Activated CD4-positive, CD25-positive, alpha-beta regulatory T cell treated with anti-CD3 and anti-CD28 coated beads, Interleukin-2, amount 50 U/mL, for 24 hours (primary cell): ENCODE measurements at regions not wholly inside any gene's neighbourhood (a gene's known extent, or its start where the extent isn't known, plus 50 kb on each side); places are given as distances from the start of the nearest gene placed in this dataset.
"Not testable (repeated sequence)": the region's sequence is repeated elsewhere in the genome, so short reads cannot be mapped to it uniquely, and the experiment has no call there.

Experiments used
- ATAC-seq, 2 donors: fragments of 150-1000 bp; cut with Tn5 transposase; one replicate each; pipeline ENCODE4 v1.10.0; 2021; ENCODE audit warnings: mild to moderate bottlenecking in 1 of 2, moderate library complexity in 1 of 2

GRCh38 chr10:37067576-37067975 lies 57.8 kb upstream of the ANKRD30A start:
- no peak for ATAC-seq

DNA sequence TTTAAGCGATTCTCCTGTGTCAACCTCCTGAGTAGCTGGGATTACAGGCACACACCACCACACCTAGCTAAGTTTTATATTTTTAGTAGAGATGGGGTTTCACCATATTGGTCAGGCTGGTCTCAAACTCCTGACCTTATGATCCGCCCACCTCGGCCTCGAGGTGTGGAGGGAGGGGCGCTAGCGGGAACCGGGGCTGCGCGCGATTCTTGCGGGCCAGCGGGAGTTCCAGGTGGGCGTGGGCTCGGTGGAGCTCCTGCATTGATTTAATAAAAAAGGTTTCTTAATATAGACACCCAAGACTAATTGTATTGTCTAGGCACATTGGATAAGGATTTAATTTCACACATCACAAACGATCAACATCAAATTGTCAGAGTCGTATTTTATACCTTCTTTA lies 63.1 kb upstream of the ANKRD30A start:
- ATAC-seq = not testable (repeated sequence)

GRCh38 chr10:37057261-37057660 lies 68.1 kb upstream of the ANKRD30A start:
- no peak for ATAC-seq

DNA sequence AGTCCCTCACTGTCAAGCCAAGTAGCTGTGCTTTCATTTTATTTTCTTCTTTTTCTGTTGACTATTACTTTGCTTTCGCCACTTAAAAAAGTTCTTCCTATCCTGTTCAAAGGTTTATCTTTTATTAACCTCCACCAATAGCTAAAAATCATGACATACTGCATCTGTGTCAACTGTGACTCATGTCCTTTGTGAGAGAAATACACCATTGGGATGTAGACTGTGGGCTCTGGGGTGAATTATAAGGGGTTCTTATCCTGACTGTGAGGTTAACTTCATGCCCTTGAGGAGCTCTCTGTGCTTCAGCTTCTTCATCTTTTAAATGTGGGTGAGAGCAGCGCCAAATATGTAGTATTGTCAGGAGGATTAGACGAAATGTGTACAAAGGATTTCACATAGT lies 71.9 kb upstream of the ANKRD30A start:
- ATAC-seq = no peak

GRCh38 chr10:37049982-37050381 lies 75.4 kb upstream of the ANKRD30A start:
- not testable (repeated sequence) for ATAC-seq

GRCh38 chr10:37044319-37044718 lies 81.1 kb upstream of the ANKRD30A start:
- not testable (repeated sequence) for ATAC-seq

GRCh38 chr10:37035853-37036252 lies 89.5 kb upstream of the ANKRD30A start:
- no peak for ATAC-seq

DNA sequence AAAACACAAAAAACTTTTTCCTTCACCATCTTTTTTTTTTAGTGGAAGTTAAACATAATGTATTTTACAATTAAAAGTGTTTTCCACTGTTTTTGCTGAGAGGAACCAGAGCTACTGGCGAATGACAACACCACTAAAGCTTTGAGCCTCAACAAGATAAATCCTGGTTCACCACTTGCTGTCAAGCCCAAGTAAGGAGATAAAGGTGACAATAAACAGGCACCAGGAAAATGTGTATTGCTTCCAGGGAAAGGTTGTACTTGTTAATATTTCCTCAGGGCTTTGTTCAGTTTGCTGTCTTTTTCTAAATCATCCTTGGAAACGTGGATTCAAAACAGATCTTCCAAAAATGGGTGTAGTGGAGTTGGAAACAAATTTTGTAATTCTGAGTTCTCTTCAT lies 109.9 kb upstream of the ANKRD30A start:
- no peak for ATAC-seq

DNA sequence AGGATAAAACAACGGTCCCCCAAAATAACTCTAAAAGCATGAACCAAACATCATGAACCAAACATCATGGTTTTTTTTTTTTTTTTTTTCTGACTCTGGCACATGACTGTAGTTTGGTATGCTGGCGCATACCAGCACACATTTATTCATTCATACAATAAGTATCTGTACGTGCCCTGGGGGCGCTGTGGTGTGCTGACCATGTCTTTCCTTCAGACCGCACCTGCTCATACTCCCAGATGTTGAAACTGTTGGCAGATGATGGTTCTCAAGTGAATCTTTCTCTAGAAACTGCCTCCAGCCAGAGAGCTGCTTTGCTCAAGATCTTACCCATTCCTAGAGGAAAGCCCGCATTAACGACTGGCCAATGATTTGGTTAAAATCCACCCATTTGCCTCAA lies 114.7 kb upstream of the ANKRD30A start:
- no peak for ATAC-seq

DNA sequence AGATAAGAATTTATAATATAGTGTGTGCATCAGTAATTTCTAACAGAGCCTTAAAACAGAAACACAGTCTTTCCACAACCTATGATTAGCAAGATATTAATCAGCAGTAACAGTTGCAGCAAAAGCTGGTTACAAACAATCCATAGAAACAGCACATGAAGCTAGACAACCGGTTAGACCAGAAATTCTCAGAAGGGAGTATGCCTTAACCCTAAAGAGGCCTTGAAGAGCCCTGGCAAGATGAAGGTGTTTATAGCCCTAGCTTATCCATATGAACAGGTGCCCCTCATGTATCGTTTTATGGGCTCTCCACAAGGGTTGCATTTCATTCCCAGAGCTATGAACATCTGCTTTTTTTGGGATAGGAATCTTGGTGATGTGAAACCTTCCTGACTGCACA lies 117.1 kb upstream of the ANKRD30A start:
- ATAC-seq = not testable (repeated sequence)

GRCh38 chr10:37003126-37003525 lies 122.3 kb upstream of the ANKRD30A start:
- ATAC-seq = no peak

DNA sequence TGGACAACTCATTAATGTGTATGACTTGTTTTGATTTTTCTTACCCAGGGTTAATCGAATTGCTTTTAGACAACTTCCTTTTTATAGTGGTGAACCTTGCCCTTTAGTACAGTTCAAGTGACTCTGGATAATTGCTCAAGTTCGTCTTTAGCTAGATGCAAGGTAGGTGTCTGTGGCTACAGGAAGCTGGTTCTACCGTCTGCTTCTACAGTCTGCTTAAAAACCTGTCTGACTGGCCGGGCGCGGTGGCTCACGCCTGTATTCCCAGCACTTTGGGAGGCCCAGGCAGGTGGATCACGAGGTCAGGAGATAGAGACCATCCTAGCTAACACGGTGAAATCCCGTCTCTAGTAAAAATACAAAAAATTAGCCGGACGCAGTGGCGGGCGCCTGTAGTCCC lies 129.6 kb upstream of the ANKRD30A start:
- ATAC-seq = not testable (repeated sequence)

DNA sequence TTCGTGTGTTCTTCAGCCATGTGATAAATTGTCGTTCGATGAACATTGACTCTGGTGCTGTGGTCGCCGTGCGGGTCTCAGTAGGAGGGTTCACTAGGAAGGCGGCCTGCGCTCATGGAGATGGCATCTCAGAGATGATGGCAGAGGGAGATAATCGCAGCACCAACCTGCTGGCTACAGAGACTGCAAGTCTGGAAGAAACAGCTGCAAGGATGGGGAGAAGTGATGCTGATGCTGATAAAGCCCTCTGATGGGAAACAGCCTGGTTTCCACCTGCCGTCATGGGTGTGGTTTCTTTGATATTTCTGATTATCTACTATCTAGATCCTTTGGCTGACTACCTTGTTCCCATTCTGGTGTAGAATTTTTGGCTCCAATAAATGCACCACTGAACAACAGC lies 130.5 kb upstream of the ANKRD30A start:
- ATAC-seq = no peak

GRCh38 chr10:36989233-36989632 lies 136.2 kb upstream of the ANKRD30A start:
- no peak for ATAC-seq

GRCh38 chr10:36946598-36946997 lies 178.8 kb upstream of the ANKRD30A start:
- ATAC-seq = no peak

DNA sequence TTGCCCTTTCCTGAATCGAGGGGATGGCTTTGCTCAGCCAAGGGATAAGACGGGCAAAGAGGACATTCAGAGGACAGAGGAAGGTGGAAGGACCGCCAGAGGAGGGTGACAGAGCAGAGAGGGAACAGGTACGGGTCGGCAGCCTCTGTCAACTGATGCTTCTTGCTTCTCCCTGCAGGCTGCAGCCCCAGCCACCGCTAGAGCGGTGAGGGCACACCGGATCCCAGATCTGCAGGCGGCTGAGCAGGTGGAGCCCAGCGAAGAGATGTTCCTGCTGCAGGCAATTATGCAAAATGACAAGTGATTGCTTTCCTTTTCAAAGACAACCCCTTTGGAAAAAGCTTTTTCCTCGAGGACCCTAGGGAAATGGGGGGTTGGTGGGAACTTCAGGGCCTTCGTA lies 181.9 kb upstream of the ANKRD30A start:
- no peak for ATAC-seq

- ATAC-seq = no peak
Measured at GRCh38 chr10:36942616-36943015, 182.8 kb upstream of the ANKRD30A start.

DNA sequence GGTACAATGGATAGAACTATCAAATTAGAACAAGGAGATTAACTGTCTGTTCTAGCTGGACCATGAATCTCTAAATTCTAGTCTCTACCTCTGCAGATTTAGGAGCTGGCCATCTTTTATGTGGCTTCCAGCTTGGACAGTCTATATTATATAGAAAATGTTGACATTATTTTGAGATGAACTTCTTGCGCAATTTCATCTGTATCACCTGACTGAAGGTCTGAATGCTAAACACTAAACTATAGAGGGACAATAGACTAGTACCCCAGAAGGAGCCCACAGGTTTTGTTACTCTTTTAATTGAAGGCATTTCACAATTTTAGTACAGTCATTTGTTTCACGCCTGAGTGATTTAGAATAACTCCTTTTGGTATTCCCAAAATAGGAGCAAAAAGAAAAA lies 222.4 kb upstream of the ANKRD30A start:
- ATAC-seq = no peak

GRCh38 chr10:36899652-36900051 lies 225.7 kb upstream of the ANKRD30A start:
- no peak for ATAC-seq

- ATAC-seq = no peak
Measured at GRCh38 chr10:36888925-36889573, 236.3 kb upstream of the ANKRD30A start.

- ATAC-seq = no peak
Measured at GRCh38 chr10:36886303-36886891, 239.0 kb upstream of the ANKRD30A start.

DNA sequence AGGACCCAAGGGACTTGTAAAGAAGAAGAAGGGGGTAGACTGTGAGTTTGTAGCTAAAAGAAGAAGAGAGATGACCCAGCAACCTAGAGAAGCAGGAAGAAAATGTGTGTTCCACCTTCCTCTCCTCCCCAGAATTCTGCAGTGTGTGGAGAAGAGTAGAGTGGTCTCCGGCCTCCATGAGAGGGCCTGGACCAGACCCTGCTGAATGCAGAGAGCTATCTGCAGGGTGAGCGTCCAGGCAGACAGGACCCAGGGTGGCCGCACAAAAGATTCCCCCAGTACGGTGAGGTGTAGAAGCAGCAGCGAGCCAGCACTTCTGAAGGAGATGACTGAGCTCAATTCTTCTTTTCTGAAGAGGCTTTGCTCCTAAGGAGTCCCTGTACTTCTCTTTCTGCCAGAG lies 239.7 kb upstream of the ANKRD30A start:
- no peak for ATAC-seq

- no peak for ATAC-seq
Measured at GRCh38 chr10:36882781-36883180, 242.6 kb upstream of the ANKRD30A start.

- no peak for ATAC-seq
Measured at GRCh38 chr10:36880898-36881297, 244.5 kb upstream of the ANKRD30A start.
